ENCODE measurements at regions not wholly inside any gene's neighbourhood (a gene's known extent, or its start where the extent isn't known, plus 50 kb on each side); places are given as distances from the start of the nearest gene placed in this dataset.

DNA sequence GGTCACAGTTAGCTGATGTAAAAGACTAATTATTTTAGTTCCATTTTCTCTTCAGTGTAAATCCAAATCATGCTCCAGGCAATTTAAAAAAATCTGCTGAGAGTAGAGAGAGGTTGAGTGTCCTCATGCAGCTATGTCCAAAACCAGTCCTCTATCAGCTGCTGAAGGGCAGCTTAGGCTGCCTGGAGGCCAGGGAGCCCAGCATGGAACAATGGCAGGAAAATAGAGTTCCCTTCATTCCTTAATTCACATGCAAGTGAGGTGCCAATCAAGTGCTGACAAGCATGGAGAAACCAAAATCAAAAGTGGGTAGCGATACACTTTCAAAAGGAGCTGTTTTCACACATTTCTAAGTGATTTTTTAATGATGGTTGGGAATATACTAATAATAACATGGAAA is 78.3 kb upstream of the POU5F2 start:
- H3K56ac ChIP-seq (ENCODE audit: insufficient read length, low read depth, low read length): no peak overlapping the region
- Mint-ChIP-seq H3K4me3 (no peak overlapping the region), H3K36me3 (ENCODE audit: insufficient read depth in 1 of 3, low read depth in 3 of 3) (no peaks in the 10 kb centered on the region), H3K4me1 (peaks cover 11 to 15% of the 10 kb centered on the region in 2 experiments), H3K9me3 (peaks cover 0 to under 1% of the 10 kb centered on the region in 2 experiments; a peak in 1 of 5 replicates), H3K27me3 (ENCODE audit: low read depth) (no peaks in the 10 kb centered on the region), H3K27ac (no peak overlapping the region; a peak in 1 of 7 replicates)
- H2BK120ac ChIP-seq (ENCODE audit: low read depth, low read length, poor library complexity, severe bottlenecking): no peak overlapping the region
- no peak overlapping the region for H4K91ac ChIP-seq (ENCODE audit: insufficient read length, low read depth, low read length)
- no peaks in the 10 kb centered on the region for H3K79me2 ChIP-seq (ENCODE audit: insufficient read depth, low read length)
- H3K4me2 ChIP-seq (ENCODE audit: insufficient read depth, insufficient read length, low read length): no peak overlapping the region
- no peak overlapping the region for H3K14ac ChIP-seq (ENCODE audit: insufficient read depth, low read length)
- TF ChIP-seq, protein P1, sequence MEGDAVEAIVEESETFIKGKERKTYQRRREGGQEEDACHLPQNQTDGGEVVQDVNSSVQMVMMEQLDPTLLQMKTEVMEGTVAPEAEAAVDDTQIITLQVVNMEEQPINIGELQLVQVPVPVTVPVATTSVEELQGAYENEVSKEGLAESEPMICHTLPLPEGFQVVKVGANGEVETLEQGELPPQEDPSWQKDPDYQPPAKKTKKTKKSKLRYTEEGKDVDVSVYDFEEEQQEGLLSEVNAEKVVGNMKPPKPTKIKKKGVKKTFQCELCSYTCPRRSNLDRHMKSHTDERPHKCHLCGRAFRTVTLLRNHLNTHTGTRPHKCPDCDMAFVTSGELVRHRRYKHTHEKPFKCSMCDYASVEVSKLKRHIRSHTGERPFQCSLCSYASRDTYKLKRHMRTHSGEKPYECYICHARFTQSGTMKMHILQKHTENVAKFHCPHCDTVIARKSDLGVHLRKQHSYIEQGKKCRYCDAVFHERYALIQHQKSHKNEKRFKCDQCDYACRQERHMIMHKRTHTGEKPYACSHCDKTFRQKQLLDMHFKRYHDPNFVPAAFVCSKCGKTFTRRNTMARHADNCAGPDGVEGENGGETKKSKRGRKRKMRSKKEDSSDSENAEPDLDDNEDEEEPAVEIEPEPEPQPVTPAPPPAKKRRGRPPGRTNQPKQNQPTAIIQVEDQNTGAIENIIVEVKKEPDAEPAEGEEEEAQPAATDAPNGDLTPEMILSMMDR (conservative IDR thresholded peaks at IDR 0.05): no peak
- no peak overlapping the region for H3K27ac ChIP-seq (ENCODE audit: insufficient read length, low read depth, low read length)
- no peak overlapping the region for H2AFZ ChIP-seq (ENCODE audit: low read length)
- no peaks in the 10 kb centered on the region for H3K79me1 ChIP-seq (ENCODE audit: insufficient read depth, low read depth, low read length, poor library complexity, severe bottlenecking)
- no peaks in the 10 kb centered on the region for H4K20me1 ChIP-seq (ENCODE audit: control insufficient read depth, insufficient read depth, insufficient read length)
- no peak overlapping the region for H4K8ac ChIP-seq (replicated peaks; ENCODE audit: insufficient read length, low read depth, low read length)
- H2BK12ac ChIP-seq (ENCODE audit: insufficient read length, low read depth, low read length): no peak overlapping the region
- H3K9ac ChIP-seq (ENCODE audit: extremely low read depth, insufficient read length, low read length): no peak overlapping the region
- no peaks in the 10 kb centered on the region for H3K23me2 ChIP-seq (ENCODE audit: insufficient read length, low read depth, low read length, poor library complexity, severe bottlenecking)
- no peak overlapping the region for H3K4ac ChIP-seq (ENCODE audit: low read depth, low read length)
- H3K23ac ChIP-seq (ENCODE audit: insufficient read length, low read depth, low read length): no peak overlapping the region
- no peaks in the 10 kb centered on the region for H3K4me1 ChIP-seq (ENCODE audit: insufficient read depth, low read length)
- WGBS (ENCODE audit: extremely low coverage, insufficient read length, low lambda C conversion rate): no CpG with 5 or more reads among the region's 1 CpG
- no peak overlapping the region for H3K18ac ChIP-seq (ENCODE audit: insufficient read length, low read depth, low read length)
- no peak overlapping the region for H2BK15ac ChIP-seq (ENCODE audit: low read depth, low read length)
- H2BK20ac ChIP-seq (ENCODE audit: low read depth, low read length, poor library complexity, severe bottlenecking): no peak overlapping the region
- no peaks in the 10 kb centered on the region for H3K9me3 ChIP-seq (ENCODE audit: control insufficient read depth, low read depth, low read length)
- H3T11ph ChIP-seq (ENCODE audit: low read length): no peak overlapping the region
- no peak overlapping the region for H2BK5ac ChIP-seq (ENCODE audit: insufficient read length, low read length)
- no peak overlapping the region for H4K5ac ChIP-seq (ENCODE audit: insufficient read length, low read depth, low read length)
- no peaks in the 10 kb centered on the region for H3K27me3 ChIP-seq (ENCODE audit: insufficient read depth, low read length)
- DNase-seq: peak; percentile 26
- no peak overlapping the region for H2AK5ac ChIP-seq (ENCODE audit: insufficient read length, low read length)

Measured in H9 (cell line).